Germinal center (tissue), 1 donor: ENCODE measurements at regions not wholly inside any gene's neighbourhood (a gene's known extent, or its start where the extent isn't known, plus 50 kb on each side); places are given as distances from the start of the nearest gene placed in this dataset.
"Not testable (repeated sequence)": the region's sequence is repeated elsewhere in the genome, so short reads cannot be mapped to it uniquely, and the experiment has no call there.

Source experiments
- DNase-seq: peaks from one replicate; pipeline ENCODE4 v3.0.0; 2012; ENCODE audit warnings: mixed read lengths, low spot score

GRCh38 chr4:189178125-189178746 is 762.4 kb upstream of the FRG1 start:
- DNase-seq: no peak

DNA sequence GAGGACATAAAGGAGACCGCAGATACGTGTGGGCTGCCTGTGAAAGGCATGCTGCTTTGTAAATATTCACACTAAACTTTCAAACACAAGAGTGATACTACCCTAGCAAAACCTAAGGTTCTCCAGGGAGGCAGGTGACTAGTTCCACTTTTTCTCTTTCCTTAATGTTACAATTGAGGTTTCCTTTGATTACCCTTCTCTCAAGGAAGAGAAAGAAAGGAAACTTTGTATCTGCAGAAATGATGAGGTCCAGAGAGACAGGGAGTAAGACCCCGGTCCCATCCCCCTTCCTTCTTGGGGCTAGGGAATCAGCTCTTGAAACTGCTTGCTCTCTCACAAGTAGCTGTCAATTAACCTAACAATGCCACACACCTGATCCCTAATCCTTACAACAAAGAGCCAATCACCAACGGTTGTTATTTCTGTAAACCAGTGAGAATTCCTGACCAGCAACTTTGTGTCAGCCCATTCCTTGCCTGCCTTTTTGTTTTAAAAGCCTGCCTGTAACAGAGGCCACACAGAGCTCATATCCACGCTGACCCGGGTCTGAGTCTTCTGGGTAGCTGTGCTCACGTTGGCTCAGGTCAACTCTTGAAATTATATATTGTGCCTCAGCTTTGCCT is 754.8 kb upstream of the FRG1 start:
- DNase-seq: no peak

GRCh38 chr4:189187531-189188052 is 753.1 kb upstream of the FRG1 start:
- no peak for DNase-seq

GRCh38 chr4:189198624-189199023 is 742.0 kb upstream of the FRG1 start:
- no peak for DNase-seq

- no peak for DNase-seq
These were observed 740.3 kb upstream of the FRG1 start for GRCh38 chr4:189200353-189200752.

DNA sequence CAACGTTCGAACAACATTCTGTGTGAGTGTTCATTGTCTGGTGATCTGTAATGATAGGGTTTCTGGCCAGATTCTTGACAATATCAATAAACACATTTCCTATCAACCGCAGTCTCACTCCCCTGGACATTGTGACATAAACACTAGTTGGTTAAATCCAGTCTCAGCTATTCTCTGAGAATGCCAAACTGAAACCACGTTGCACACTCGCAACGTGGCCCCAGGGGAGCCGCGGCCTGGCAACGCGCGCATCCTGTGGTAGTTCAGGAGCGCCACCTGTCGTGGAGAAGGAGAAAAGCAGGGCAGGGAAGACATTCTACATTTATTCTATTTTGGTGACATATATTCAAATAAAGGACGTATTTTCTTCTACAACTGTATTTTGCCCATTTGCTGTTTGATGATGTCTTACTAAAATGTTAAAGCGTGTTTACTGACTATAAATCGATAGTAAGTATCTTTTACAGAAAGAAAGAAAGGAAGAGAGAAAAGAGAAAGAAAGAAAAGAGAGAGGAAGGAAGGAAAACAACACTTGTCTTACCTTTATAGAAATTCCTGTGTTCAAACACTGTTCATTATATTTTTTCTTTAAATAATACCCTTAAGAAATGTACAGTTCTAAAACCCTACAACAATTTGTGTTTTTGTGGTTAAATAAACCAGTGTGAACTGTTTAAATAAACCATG is 738.3 kb upstream of the FRG1 start:
- DNase-seq: peak; percentile 21

GRCh38 chr4:189202869-189203271 is 737.8 kb upstream of the FRG1 start:
- DNase-seq: no peak

DNA sequence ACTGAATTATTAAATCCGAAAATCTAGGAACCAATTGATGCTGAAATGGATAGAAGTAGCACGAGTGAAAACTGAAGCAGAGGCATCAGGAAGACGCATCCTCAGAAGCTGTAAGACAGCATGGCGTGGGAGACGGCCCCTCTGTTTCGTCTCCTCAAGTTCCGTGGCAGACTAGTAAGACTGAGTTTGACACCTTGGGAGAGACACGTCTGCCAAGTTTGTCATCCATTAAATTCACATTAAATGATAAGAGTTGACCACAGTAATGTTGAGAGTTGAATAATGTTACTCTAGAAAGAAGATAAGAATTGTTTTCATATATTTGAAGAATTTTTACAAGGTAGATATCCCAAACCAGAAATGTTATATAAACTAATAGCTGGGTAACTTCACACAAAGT is 736.1 kb upstream of the FRG1 start:
- DNase-seq: no peak

DNA sequence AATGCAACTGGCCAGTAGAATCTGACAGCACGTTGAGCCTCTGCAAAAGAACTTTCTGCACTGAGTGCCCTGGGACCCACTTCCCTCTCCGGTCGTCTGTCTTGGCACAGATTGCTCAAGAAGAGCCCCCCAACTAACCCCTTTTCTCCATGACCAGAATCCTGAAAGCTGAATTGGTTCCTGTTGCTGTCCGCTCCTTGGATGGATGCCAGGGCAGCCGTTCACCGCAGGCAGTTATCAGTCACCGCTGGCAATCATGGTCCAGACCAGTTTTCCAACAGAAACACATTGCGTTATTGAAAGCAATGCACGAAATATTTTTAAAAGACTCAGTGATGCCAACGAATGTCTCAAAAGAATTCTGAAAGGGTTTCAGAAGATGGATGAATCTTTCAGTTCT is 733.7 kb upstream of the FRG1 start:
- no peak for DNase-seq

DNA sequence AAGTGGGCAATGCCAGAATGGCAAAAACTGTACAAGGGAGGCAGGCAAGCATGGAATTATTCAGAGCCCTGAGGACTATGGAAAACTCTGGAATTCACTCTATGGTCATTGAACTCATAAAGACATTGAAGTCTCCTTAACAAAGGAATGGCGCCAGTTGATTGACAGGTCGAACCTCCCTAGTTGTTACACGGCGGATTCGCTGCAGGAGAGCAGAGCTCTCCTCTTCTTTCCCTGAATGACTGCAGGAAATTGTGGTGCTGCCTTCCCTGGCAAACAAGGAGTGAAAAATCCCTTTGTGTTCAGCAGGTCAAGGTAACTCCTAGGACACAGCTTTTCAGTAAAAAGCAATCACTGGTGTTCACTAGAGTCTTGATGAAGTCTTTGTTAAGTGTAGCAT is 732.8 kb upstream of the FRG1 start:
- no peak for DNase-seq

GRCh38 chr4:189215574-189215973 is 725.1 kb upstream of the FRG1 start:
- DNase-seq: no peak

- no peak for DNase-seq
These were observed 719.0 kb upstream of the FRG1 start for GRCh38 chr4:189221691-189222090.

- DNase-seq: no peak
These were observed 711.9 kb upstream of the FRG1 start for GRCh38 chr4:189228726-189229125.

- DNase-seq: no peak
These were observed 708.4 kb upstream of the FRG1 start for GRCh38 chr4:189232274-189232673.

- not testable (repeated sequence) for DNase-seq
These were observed 706.9 kb upstream of the FRG1 start for GRCh38 chr4:189233754-189234153.

DNA sequence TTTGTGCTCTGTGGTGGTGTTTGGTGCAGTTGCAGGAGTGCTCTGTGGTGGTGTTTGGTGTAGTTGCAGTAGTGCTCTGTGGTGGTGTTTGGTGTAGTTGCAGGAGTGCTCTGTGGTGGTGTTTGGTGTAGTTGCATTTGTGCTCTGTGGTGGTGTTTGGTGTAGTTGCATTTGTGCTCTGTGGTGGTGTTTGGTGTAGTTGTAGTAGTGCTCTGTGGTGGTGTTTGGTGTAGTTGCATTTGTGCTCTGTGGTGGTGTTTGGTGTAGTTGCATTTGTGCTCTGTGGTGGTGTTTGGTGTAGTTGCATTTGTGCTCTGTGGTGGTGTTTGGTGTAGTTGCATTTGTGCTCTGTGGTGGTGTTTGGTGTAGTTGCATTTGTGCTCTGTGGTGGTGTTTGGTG is 705.7 kb upstream of the FRG1 start:
- DNase-seq: not testable (repeated sequence)

GRCh38 chr4:189235599-189235998 is 705.1 kb upstream of the FRG1 start:
- no peak for DNase-seq

DNA sequence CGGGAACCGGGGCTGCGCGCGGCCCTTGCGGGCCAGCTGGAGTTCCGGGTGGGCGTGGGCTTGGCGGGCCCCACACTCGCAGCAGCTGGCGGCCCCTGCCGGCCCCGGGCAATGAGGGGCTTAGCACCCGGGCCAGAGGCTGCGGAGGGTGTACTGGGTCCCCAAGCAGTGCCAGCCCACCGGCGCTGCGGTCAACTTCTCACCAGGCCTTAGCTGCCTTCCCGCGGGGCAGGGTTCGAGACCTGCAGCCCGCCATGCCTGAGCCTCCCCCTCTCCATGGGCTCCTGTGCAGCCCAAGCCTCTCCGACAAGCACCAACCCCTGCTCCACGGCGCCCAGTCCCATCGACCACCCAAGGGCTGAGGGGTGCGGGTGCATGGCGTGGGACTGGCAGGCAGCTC is 704.4 kb upstream of the FRG1 start:
- not testable (repeated sequence) for DNase-seq

GRCh38 chr4:189237340-189237739 is 703.3 kb upstream of the FRG1 start:
- no peak for DNase-seq

GRCh38 chr4:189255636-189256035 is 685.0 kb upstream of the FRG1 start:
- DNase-seq: no peak

DNA sequence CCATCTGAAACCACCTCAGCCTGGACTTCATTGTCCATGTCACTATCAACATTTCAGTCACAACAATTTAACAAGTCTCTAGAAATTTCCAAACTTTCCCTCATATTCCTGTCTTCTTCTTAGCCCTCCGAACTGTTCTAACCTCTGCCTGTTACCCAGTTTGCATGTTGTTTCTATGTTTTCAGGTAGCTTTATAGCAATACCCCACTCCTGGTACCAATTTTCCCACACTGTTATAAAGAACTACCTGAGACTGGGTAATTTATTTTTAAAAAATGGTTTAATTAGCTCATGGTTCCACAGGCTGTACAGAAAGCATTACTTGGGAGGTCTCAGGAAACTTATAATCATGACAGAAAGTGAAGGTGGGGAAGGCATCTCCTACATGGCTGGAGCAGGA is 679.2 kb upstream of the FRG1 start:
- DNase-seq: no peak

- no peak for DNase-seq
These were observed 675.2 kb upstream of the FRG1 start for GRCh38 chr4:189265515-189265914.

DNA sequence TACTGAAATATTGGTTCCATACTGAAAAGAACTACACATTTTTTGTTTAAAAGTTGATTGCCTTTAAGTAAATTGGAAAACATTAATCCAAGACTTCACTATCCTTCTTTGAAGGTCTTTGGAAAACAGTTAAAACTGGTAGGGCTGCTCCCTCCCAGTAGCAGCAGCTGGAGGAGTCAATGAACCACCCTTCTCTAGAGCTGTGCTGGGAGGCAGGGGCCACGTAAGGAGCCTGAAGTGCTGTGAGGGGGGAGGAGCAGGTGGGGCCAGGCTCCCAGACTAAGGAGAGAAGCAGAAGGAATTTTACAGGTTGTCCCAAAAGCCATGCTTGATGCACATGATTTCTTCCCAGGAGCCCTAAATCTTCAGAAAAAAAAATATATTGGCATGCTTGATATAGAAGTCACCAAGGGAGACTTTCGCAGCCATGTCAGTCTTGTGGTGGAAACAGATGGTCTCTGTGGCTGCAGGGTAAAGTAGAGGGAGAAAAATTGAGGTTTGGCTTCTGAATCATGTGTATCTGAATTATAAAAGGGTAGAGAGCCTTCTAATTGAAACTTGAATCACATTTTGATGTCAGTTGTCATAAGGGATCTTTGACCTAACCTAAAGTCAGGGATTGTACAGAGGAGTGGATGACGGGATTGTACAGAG is 673.2 kb upstream of the FRG1 start:
- DNase-seq: no peak
